Heart left ventricle (tissue), 13 donors: ENCODE measurements at regions not wholly inside any gene's neighbourhood (a gene's known extent, or its start where the extent isn't known, plus 50 kb on each side); places are given as distances from the start of the nearest gene placed in this dataset.

Experiments used
- CTCF ChIP-seq, 12 donors: fragments of 200-600 bp; sonication (generic) in 4 of 12; IDR thresholded peaks; one replicate each; pipeline versions ENCODE4 v1.5.0 to v1.8.0; 2018 to 2022; ENCODE audit warnings: antibody characterized with exemption in 12 of 12, mild to moderate bottlenecking in 5 of 12
- POLR2A ChIP-seq, 2 donors: fragments of 450-650 bp; IDR thresholded peaks; one replicate each; pipeline ENCODE4 v1.6.1; 2017; ENCODE audit warnings: antibody characterized with exemption in 2 of 2, mild to moderate bottlenecking in 2 of 2, moderate library complexity in 2 of 2
- donor health status: ischemic (EF 13 %, LVEDD 7.1; RV severe dilation, severe dysfunction).
- donor health status: DM: no; HTN: yes; CAD: no.
- donor health status: DM: no; HTN: no; CAD: no.
- donor health status: ischemic (EF 25% LVEDD 6.9; RV normal size, moderate dysfunction).
- donor health status: ischemic (EF 25% LVEDD 5.7; RV mildly dilated, moderate dysfunction).
- donor health status: ischemic (EF 35%, LVEDD 5.7; RV mildly dilated, moderate dysfunction).
- donor health status: nonischemic (EF 11% LVEDD 7.7; RV severe dilation, severe dysfunction).
- donor health status: DM: yes; HTN: yes; CAD: no.
- donor health status: PGD.
- donor health status: ischemic (EF 29% LVEDD 5.4; RV normal size, mild dysfunction).
- donor health status: nonischemic (EF 23%, LVEDD 6.1; RV moderate dilation, normal function).

- TF ChIP-seq POLR2A (IDR thresholded peaks at IDR 0.05) = no peak
- TF ChIP-seq CTCF (IDR thresholded peaks at IDR 0.05) = no peak
Measured at GRCh38 chr7:21134631-21135030, 293.3 kb upstream of the SP4 start.
